GM19395 (cell line): ENCODE measurements at regions not wholly inside any gene's neighbourhood (a gene's known extent, or its start where the extent isn't known, plus 50 kb on each side); places are given as distances from the start of the nearest gene placed in this dataset.
"Not testable (repeated sequence)": the region's sequence is repeated elsewhere in the genome, so short reads cannot be mapped to it uniquely, and the experiment has no call there.

Experiments
- ATAC-seq: cut with Tn5 transposase; IDR thresholded peaks from one replicate; pipeline ENCODE4 v1.9.1; 2021; ENCODE audit warnings: mild to moderate bottlenecking, moderate library complexity; ENCODE audit not compliant: unreplicated experiment

GRCh38 chr2:58794916-58795315 lies 553.8 kb upstream of the FANCL start:
- ATAC-seq: no peak

- peak; percentile 76 for ATAC-seq
These were observed 553.0 kb upstream of the FANCL start for GRCh38 chr2:58794103-58794502.

DNA sequence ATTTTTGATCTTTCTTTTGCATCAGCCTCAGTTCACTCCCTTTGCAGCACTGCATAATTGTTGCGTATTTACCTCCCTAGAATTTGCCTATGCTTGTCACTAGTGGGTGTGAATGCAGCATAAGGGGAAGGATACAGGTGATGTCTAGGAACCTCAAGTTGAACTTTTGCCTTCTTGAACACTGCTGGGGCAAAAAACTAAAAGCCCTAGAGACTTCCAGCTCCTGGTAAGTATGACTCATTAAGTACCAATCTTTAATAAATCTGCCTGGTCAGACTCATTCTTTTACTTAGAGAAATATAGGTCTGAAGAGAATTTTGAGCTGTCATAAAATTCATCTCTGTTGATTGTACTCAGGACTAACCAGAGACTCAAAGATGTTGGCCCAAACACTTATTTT lies 547.3 kb upstream of the FANCL start:
- no peak for ATAC-seq

DNA sequence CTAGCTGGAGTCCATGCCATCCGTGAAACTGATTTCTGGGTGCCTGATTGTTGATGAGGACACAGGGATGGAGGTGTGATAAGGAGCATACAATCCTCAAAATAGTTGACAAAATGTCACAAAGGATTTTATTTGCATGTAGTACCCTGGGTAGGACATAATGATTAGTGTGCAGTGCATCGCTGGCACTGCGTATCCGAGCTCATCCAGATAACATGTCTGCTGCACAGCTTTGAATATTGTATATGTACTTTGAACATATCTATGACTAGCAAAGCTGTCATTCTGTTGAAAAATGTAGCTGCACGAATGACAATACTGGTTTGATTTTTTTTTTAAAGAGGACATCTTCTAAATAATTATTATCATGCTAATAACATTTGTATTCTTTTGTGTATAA lies 529.7 kb upstream of the FANCL start:
- no peak for ATAC-seq

GRCh38 chr2:58769864-58770234 lies 528.7 kb upstream of the FANCL start:
- no peak for ATAC-seq

DNA sequence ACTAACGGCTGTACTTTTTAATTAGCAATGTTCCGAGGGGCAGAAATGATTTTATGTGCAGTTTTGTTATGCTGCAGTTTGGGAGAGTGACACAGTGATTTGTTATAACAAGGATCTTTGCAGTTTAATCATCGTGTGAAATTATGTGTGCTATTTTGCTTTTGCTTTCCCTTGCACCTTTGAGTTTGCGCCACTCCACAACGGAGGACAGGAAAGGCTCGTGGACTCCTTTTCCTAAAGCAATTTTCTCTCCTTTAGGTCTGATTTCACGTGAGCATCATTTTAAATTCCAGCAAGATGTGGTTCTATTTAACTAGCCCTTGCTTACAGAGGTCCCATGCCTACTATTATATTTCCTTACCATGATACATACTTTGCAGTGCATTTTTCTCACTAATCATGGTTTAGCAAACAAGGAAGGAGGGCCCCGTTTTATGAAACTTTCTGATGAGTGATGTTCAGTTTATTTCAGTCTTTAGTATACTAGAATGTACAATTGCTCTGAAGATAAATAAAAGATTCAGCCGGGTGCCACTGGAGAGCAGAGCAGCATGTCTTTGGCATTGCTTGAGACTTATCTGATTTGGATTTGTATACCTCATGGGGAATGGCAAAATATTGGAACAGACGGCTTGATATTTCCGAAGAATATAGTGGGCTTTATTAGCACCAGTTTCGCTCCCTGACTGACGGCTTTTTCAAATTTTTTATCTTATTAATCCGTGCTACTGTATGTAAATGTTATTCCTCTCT lies 528.2 kb upstream of the FANCL start:
- ATAC-seq: no peak

DNA sequence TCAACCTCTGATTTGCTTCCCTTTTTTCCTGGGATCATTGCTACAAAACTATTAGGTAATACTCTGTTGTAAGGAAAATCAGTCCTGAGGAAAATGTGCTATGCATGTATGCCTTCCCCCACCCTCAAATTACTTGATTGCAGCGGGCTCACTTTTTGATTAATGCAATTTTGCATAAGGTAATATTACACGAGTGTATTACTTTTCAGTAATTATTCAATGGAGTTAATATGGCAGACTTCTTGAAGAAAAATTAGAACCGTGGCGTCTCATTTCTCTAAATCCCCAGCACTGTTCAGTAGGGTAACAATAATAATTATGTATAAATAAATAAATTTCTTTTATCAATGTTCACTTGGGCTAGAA lies 527.6 kb upstream of the FANCL start:
- ATAC-seq: no peak

DNA sequence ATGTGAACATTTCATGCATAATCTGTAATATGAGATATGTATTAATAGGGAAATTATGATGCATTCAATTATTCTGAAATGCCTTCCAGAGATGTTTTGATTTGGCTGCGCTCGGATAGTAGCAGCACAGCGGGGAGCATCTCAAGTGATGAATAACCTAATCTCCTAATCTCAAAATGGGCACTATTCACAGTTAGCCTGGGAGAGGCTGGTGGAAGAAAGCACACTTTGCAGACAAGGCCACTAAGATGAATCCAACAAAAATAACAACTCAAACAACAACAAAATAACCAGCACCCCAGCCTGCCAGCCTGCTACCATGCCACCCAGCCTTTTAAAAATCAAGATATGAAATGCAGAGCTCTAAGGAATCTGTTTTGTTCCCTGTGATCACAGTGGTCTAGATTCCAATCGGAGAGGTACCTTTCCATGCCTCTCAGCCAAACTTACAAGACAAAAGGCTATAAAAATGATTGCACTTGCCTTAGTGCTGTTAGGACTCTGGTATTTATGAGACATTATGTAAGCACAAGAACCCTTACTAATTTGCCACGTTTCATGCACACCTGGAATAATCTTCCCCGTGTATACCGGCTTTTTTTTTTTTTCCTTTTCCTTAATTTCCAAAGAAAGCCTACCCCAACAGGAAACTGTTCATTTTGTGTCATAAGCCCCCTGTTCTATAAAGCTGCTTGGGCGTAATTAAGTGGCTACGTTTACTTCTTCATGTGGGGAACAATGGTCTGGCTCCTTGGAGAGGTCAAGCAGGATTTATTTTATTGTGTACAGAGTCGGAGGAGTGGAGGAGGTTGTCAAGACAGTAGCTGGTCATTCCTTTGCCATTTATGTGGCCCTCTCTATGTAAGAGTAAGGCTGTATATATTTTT lies 526.9 kb upstream of the FANCL start:
- no peak for ATAC-seq

GRCh38 chr2:58764338-58765104 lies 523.4 kb upstream of the FANCL start:
- ATAC-seq: no peak

- ATAC-seq: peak; percentile 83
These were observed 521.2 kb upstream of the FANCL start for GRCh38 chr2:58762176-58762781.

- ATAC-seq: no peak
These were observed 516.8 kb upstream of the FANCL start for GRCh38 chr2:58757971-58758370.

DNA sequence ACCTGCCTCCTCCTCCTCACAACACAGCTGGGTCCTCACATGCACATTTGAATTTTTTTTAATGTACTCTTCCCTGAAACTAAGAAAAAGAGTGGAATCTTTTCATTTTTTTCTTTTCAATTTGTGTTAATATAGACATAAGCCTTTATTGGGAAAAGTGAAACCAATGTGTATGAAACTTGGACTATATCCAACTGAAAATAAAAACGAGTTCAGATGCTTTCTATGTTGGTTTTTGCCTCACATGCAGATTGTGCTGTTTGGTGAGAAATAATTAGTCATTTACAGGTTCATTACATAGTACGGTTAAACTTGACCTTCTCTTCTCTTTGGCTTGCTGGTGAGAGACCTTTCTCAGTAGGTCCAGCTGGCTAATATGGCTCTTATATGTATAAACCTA lies 515.2 kb upstream of the FANCL start:
- ATAC-seq: no peak

DNA sequence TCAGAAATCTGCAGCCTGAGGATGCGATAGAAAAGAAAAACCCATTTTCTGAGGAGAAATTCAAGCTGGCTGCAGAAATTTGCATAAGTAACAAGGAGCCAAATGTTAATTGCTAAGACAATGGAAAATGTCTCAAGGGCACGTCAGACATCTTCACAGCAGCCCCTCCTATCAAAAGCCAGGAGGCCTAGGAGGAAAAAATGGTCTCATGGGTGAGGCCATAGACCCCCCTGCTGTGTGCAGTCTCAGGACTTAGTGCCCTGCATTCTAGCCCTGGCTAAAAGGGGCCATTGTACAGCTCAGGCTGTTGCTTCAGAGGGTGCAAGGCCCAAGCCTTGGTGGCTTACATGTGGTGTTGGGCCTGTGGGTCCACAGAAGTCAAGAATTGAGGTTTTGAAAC lies 511.4 kb upstream of the FANCL start:
- not testable (repeated sequence) for ATAC-seq

DNA sequence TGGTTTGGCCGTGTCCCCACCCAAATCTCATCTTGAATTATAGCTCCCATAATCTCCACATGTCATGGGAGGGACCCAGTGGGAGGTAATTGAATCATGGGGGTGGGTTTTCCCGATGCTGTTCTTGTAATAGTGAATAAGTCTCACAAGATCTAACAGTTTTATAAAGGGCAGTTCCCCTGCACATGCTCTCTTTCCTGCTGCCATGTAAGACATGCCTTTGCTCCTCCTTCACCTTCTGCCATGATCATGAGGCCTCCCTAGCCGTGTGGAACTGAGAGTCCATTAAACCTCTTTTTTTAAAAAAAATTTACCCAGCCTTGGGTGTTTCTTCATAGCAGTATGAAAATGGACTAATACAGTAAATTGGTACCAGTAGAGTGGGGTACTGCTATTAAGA lies 510.6 kb upstream of the FANCL start:
- ATAC-seq: not testable (repeated sequence)

- ATAC-seq: no peak
These were observed 507.9 kb upstream of the FANCL start for GRCh38 chr2:58749041-58749440.

- not testable (repeated sequence) for ATAC-seq
These were observed 504.2 kb upstream of the FANCL start for GRCh38 chr2:58745334-58745733.

DNA sequence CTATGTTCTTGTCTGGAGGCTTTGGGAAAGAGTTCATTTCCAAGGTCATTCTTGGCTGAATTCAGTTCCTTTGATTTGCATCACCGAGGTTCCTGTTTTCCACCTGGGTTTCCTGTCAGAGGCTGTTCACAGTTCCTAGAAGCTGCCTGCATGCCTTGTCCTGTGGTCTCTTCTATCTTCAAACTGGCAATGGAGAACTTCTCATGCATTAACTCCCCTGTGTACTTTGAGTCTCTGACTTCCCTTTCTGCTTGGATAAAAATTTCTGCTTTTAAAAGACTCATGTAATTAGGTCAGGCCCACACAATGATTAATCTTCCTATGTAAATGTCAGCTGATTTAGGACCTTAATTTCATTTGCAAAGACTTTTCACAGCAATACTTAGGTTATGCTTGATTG lies 499.3 kb upstream of the FANCL start:
- ATAC-seq: no peak

- ATAC-seq: no peak
These were observed 497.9 kb upstream of the FANCL start for GRCh38 chr2:58739033-58739432.

DNA sequence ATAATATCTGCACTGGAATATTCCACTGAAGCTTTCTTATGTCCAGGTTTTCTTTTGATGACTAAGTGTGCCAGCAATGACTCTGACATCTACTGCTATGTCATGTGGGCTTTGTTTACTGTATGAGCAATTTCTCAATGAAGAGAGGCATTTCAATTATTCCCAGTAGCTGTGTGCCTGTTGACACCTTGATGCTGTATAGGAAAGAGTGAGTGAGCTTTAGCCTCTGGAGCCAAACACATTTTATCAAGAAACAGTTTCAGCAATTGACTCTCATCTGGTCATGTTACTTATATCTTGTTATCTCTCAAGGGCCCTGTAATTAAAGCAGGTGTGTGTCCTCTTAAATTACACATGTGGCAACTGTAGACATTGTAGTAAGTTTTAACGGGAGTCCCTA lies 493.2 kb upstream of the FANCL start:
- ATAC-seq: no peak

GRCh38 chr2:58732999-58733398 lies 491.9 kb upstream of the FANCL start:
- no peak for ATAC-seq

GRCh38 chr2:58731488-58731869 lies 490.4 kb upstream of the FANCL start:
- no peak for ATAC-seq
